ENCODE measurements at regions not wholly inside any gene's neighbourhood (a gene's known extent, or its start where the extent isn't known, plus 50 kb on each side); places are given as distances from the start of the nearest gene placed in this dataset.

GRCh38 chr2:9732824-9733223, 102.0 kb upstream of the YWHAQ start:
- Mint-ChIP-seq H3K27me3 (ENCODE audit: unreplicated experiment) (peaks cover 2% of the 10 kb centered on the region), H3K27ac (ENCODE audit: unreplicated experiment) (no peak overlapping the region), H3K9me3 (ENCODE audit: unreplicated experiment) (peaks cover 3% of the 10 kb centered on the region), H3K4me1 (ENCODE audit: low read depth, unreplicated experiment) (no peaks in the 10 kb centered on the region), H3K4me3 (ENCODE audit: unreplicated experiment) (no peak overlapping the region), H3K36me3 (ENCODE audit: unreplicated experiment) (peaks cover 4% of the 10 kb centered on the region)
- no peak for DNase-seq
- TF ChIP-seq, protein P1, sequence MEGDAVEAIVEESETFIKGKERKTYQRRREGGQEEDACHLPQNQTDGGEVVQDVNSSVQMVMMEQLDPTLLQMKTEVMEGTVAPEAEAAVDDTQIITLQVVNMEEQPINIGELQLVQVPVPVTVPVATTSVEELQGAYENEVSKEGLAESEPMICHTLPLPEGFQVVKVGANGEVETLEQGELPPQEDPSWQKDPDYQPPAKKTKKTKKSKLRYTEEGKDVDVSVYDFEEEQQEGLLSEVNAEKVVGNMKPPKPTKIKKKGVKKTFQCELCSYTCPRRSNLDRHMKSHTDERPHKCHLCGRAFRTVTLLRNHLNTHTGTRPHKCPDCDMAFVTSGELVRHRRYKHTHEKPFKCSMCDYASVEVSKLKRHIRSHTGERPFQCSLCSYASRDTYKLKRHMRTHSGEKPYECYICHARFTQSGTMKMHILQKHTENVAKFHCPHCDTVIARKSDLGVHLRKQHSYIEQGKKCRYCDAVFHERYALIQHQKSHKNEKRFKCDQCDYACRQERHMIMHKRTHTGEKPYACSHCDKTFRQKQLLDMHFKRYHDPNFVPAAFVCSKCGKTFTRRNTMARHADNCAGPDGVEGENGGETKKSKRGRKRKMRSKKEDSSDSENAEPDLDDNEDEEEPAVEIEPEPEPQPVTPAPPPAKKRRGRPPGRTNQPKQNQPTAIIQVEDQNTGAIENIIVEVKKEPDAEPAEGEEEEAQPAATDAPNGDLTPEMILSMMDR (IDR thresholded peaks at IDR 0.05; ENCODE audit: partially characterized antibody, unreplicated experiment) = no peak

DNA sequence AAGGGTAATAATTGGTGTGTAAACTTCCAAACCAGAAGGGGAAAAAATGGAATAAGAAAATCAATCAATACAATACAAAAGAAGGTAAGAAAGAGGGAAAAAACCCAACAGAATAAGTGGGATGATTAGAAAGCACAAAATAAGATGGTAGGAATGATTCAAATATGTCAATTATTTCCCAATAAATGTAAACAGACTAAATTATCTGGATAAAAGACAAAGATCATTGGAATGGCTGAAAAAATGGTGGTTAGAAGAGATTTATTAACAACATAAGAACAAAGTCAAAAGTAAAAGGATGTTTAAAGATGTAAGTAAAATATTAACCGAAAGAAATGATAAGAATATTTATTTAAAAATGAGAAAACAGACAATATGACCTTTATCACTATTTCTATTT, 103.5 kb upstream of the YWHAQ start:
- H3K36me3 Mint-ChIP-seq (ENCODE audit: unreplicated experiment) = peaks cover 9% of the 10 kb centered on the region
- peaks cover 3% of the 10 kb centered on the region for H3K9me3 Mint-ChIP-seq (ENCODE audit: unreplicated experiment)
- DNase-seq = no peak
- H3K27me3 Mint-ChIP-seq (ENCODE audit: unreplicated experiment) = peaks cover 2% of the 10 kb centered on the region
- no peak overlapping the region for H3K27ac Mint-ChIP-seq (ENCODE audit: unreplicated experiment)
- H3K4me3 Mint-ChIP-seq (ENCODE audit: unreplicated experiment) = no peak overlapping the region
- no peaks in the 10 kb centered on the region for H3K4me1 Mint-ChIP-seq (ENCODE audit: low read depth, unreplicated experiment)
- TF ChIP-seq, protein P1 (IDR thresholded peaks at IDR 0.05; ENCODE audit: partially characterized antibody, unreplicated experiment) = no peak

- Mint-ChIP-seq H3K4me1 (ENCODE audit: low read depth, unreplicated experiment) (no peaks in the 10 kb centered on the region), H3K27me3 (ENCODE audit: unreplicated experiment) (peaks cover 2% of the 10 kb centered on the region), H3K4me3 (ENCODE audit: unreplicated experiment) (no peak overlapping the region), H3K9me3 (ENCODE audit: unreplicated experiment) (peaks cover 3% of the 10 kb centered on the region), H3K36me3 (ENCODE audit: unreplicated experiment) (peaks cover 9% of the 10 kb centered on the region), H3K27ac (ENCODE audit: unreplicated experiment) (no peak overlapping the region)
- no peak for DNase-seq
- TF ChIP-seq, protein P1 (IDR thresholded peaks at IDR 0.05; ENCODE audit: partially characterized antibody, unreplicated experiment) = no peak
Measured at GRCh38 chr2:9735335-9735734, 104.5 kb upstream of the YWHAQ start.

- DNase-seq = no peak
- TF ChIP-seq, protein P1 (IDR thresholded peaks at IDR 0.05; ENCODE audit: partially characterized antibody, unreplicated experiment) = no peak
- Mint-ChIP-seq H3K9me3 (ENCODE audit: unreplicated experiment) (peaks cover 3% of the 10 kb centered on the region), H3K4me1 (ENCODE audit: low read depth, unreplicated experiment) (no peaks in the 10 kb centered on the region), H3K4me3 (ENCODE audit: unreplicated experiment) (no peak overlapping the region), H3K27ac (ENCODE audit: unreplicated experiment) (no peak overlapping the region), H3K27me3 (ENCODE audit: unreplicated experiment) (peaks cover 2% of the 10 kb centered on the region), H3K36me3 (ENCODE audit: unreplicated experiment) (peaks cover 9% of the 10 kb centered on the region)
Measured at GRCh38 chr2:9736021-9736420, 105.2 kb upstream of the YWHAQ start.

DNA sequence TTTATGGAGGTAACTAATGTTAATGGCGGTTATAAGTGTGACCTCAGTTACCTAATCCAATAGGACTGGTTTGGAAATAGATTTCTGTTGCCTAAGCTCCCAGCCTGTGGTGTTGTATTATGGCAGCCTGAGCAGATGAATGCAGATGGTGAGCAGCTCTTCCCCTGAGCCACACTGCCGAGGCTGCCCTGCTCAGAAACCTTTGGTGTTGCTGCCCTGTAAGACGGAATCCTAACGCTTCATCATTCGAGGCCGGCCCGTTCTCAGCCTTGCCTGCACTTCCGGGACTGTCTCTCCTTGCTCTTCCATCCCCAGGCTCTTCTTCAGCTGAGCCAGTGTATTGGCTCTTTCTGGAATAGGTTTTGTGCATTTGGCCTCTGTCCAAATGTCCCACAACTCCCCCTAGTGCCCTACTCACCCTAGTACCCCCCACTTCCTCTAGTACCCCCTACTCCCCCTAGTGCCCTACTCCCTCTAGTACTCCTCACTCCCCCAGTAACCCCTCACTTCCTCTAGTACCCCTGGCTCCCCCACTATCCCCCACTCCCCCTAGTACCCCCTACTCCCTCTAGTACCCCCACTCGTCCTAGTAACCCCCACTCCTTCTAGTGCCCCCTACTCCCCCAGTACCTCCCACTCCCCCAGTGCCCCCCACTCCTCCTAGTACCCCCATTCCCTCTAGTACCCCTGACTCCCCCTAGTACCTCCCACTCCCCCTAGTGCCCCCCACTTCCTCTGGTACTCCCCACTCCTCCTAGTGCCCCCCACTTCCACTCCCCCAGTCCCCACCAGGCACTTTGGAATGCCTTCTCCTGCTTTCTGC, 106.0 kb upstream of the TAF1B start:
- Mint-ChIP-seq H3K36me3 (ENCODE audit: unreplicated experiment) (peaks cover 9% of the 10 kb centered on the region), H3K27me3 (ENCODE audit: unreplicated experiment) (peaks cover 2% of the 10 kb centered on the region), H3K27ac (ENCODE audit: unreplicated experiment) (peak overlapping the region; percentile 17), H3K4me3 (ENCODE audit: unreplicated experiment) (no peak overlapping the region), H3K4me1 (ENCODE audit: low read depth, unreplicated experiment) (no peaks in the 10 kb centered on the region), H3K9me3 (ENCODE audit: unreplicated experiment) (peaks cover 3% of the 10 kb centered on the region)
- TF ChIP-seq, protein P1 (IDR thresholded peaks at IDR 0.05; ENCODE audit: partially characterized antibody, unreplicated experiment) = no peak
- DNase-seq = no peak

Measured in glutamatergic neuron (in vitro differentiated cells).